ENCODE measurements at regions not wholly inside any gene's neighbourhood (a gene's known extent, or its start where the extent isn't known, plus 50 kb on each side); places are given as distances from the start of the nearest gene placed in this dataset.

DNA sequence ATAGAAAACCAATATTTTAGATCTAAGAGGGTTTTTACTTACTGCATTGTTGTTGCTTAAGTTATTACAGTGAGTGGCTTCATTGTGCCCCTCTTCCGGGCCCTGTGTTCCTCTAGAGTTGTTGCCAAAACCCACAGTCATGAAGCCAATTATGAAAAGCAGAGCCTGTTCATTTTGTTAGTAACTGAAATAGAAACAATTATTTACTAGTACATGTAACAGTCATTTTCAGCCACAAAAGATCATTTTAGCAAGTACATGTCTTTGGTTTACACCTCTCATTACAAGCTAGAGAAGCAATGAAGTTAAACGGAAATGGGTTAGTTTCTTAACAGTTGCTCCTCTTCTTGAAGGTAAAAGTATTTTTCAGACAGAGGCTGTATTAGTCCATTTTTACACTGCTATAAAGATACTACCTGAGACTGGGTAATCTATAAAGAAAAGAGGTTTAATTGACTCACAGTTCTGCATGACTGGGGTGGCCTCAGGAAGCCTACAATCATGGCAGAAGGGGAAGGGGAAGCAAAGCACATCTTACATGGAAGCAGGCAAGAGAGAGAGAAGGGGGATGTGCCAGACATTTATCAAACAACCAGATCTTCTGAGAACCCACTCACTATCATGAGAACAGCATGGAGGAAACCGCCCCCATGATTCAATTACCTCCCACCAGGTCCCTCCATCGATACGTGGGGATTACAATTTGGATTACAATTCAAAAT is 380.5 kb downstream of the SFMBT2 start:
- peaks cover 0 to 3% of the 10 kb centered on the region in 2 experiments; a peak in 2 of 5 replicates for H3K9me3 Mint-ChIP-seq
- Histone ChIP-seq H3K4me2 (ENCODE audit: insufficient read depth, insufficient read length, low read length) (no peak overlapping the region), H3K18ac (ENCODE audit: insufficient read length, low read depth, low read length) (no peak overlapping the region), H3K14ac (ENCODE audit: insufficient read depth, low read length) (no peak overlapping the region), H2BK120ac (ENCODE audit: low read depth, low read length, poor library complexity, severe bottlenecking) (no peak overlapping the region), H2BK12ac (ENCODE audit: insufficient read length, low read depth, low read length) (no peak overlapping the region), H4K20me1 (ENCODE audit: control insufficient read depth, insufficient read depth, insufficient read length) (no peaks in the 10 kb centered on the region), H2BK5ac (ENCODE audit: insufficient read length, low read length) (no peak overlapping the region), H3K27ac (ENCODE audit: insufficient read length, low read depth, low read length) (no peak overlapping the region), H4K91ac (ENCODE audit: insufficient read length, low read depth, low read length) (no peak overlapping the region), H2BK15ac (ENCODE audit: low read depth, low read length) (no peak overlapping the region), H3T11ph (ENCODE audit: low read length) (no peak overlapping the region), H2AFZ (ENCODE audit: low read length) (no peak overlapping the region), H3K56ac (ENCODE audit: insufficient read length, low read depth, low read length) (no peak overlapping the region), H3K4me1 (ENCODE audit: insufficient read depth, low read length) (no peaks in the 10 kb centered on the region), H3K27me3 (ENCODE audit: insufficient read depth, low read length) (no peaks in the 10 kb centered on the region), H2BK20ac (ENCODE audit: low read depth, low read length, poor library complexity, severe bottlenecking) (no peak overlapping the region), H3K79me1 (ENCODE audit: insufficient read depth, low read depth, low read length, poor library complexity, severe bottlenecking) (no peaks in the 10 kb centered on the region), H3K23ac (ENCODE audit: insufficient read length, low read depth, low read length) (no peak overlapping the region), H3K4ac (ENCODE audit: low read depth, low read length) (no peak overlapping the region), H2AK5ac (ENCODE audit: insufficient read length, low read length) (no peak overlapping the region), H3K9me3 (ENCODE audit: control insufficient read depth, low read depth, low read length) (no peaks in the 10 kb centered on the region), H4K8ac (replicated peaks; ENCODE audit: insufficient read length, low read depth, low read length) (no peak overlapping the region), H3K23me2 (ENCODE audit: insufficient read length, low read depth, low read length, poor library complexity, severe bottlenecking) (no peaks in the 10 kb centered on the region), H3K9ac (ENCODE audit: extremely low read depth, insufficient read length, low read length) (no peak overlapping the region), H3K79me2 (ENCODE audit: insufficient read depth, low read length) (no peaks in the 10 kb centered on the region), H4K5ac (ENCODE audit: insufficient read length, low read depth, low read length) (no peak overlapping the region)
- TF ChIP-seq, protein P1, sequence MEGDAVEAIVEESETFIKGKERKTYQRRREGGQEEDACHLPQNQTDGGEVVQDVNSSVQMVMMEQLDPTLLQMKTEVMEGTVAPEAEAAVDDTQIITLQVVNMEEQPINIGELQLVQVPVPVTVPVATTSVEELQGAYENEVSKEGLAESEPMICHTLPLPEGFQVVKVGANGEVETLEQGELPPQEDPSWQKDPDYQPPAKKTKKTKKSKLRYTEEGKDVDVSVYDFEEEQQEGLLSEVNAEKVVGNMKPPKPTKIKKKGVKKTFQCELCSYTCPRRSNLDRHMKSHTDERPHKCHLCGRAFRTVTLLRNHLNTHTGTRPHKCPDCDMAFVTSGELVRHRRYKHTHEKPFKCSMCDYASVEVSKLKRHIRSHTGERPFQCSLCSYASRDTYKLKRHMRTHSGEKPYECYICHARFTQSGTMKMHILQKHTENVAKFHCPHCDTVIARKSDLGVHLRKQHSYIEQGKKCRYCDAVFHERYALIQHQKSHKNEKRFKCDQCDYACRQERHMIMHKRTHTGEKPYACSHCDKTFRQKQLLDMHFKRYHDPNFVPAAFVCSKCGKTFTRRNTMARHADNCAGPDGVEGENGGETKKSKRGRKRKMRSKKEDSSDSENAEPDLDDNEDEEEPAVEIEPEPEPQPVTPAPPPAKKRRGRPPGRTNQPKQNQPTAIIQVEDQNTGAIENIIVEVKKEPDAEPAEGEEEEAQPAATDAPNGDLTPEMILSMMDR (conservative IDR thresholded peaks at IDR 0.05) = no peak
- peaks cover 3% of the 10 kb centered on the region for H3K27me3 Mint-ChIP-seq (ENCODE audit: low read depth)
- DNase-seq = no peak
- no CpG with 5 or more reads among the region's 5 CpGs for WGBS (ENCODE audit: extremely low coverage, insufficient read length, low lambda C conversion rate)
- no peak overlapping the region for H3K27ac Mint-ChIP-seq
- no peak overlapping the region for H3K4me3 Mint-ChIP-seq
- peaks cover 0 to 8% of the 10 kb centered on the region in 2 experiments; a peak in 2 of 4 replicates for H3K4me1 Mint-ChIP-seq
- peaks cover 0 to 3% (median 0%) of the 10 kb centered on the region in 3 experiments; a peak in 2 of 7 replicates for H3K36me3 Mint-ChIP-seq (ENCODE audit: insufficient read depth in 1 of 3, low read depth in 3 of 3)

All from H9 (cell line).